GM12878 (cell line): ENCODE measurements at regions not wholly inside any gene's neighbourhood (a gene's known extent, or its start where the extent isn't known, plus 50 kb on each side); places are given as distances from the start of the nearest gene placed in this dataset.

ENCODE experiments used
- ATAC-seq: fragments of 200-7000 bp; cut with Tn5 transposase; 3 replicates; pipeline ENCODE4 v1.9.1; 2020; ENCODE audit warnings: mild to moderate bottlenecking, moderate library complexity
- BruUV-seq: library from RNA; stranded (reverse); fragments of 400-500 nt; replicated peaks from 2 replicates; lab custom pipeline; 2021; lab: Mats Ljungman, UMichigan
- CTCF ChIA-PET: fragments of 300-600 bp; sonication (Branson Sonifier 250); formaldehyde crosslinking; extraction: SDS; loops from one replicate; lab custom pipeline; 2021; ENCODE audit warnings: inconsistent platforms; lab: Yijun Ruan, JAX
- POLR2A ChIA-PET: fragments of 350-600 bp; formaldehyde crosslinking; extraction: SDS; loops from one replicate; lab custom pipeline; 2021; ENCODE audit warnings: inconsistent platforms; lab: Charles Lee
- RAD21 ChIA-PET: fragments of 300-600 bp; sonication (Branson Sonifier 250); formaldehyde crosslinking; loops from one replicate; lab custom pipeline; 2023; ENCODE audit warnings: antibody characterized with exemption; ENCODE audit not compliant: unreplicated experiment; lab: Charles Lee
- SMC1A ChIA-PET: fragments of 300-600 bp; sonication (Branson Sonifier 250); formaldehyde crosslinking; loops from one replicate; lab custom pipeline; 2023; ENCODE audit not compliant: unreplicated experiment, uncharacterized antibody; lab: Charles Lee
- DNase-seq: peaks from one replicate; pipeline ENCODE4 v3.0.0-alpha.2; 2011; ENCODE audit warnings: low read depth, low spot score
- FAIRE-seq: peaks from 3 replicates; lab custom pipeline; 2011; peaks lifted over from hg19 to GRCh38; lab: Jason Lieb, UNC
- H2AFZ ChIP-seq: 2 replicates; pipeline ENCODE4 v1.6.0; 2011; ENCODE audit warnings: low read depth, low read length, control low read depth; ENCODE audit not compliant: control insufficient read depth
- H3K27ac ChIP-seq: 2 replicates; pipeline ENCODE4 v1.5.1; 2011; ENCODE audit warnings: control low read depth; ENCODE audit not compliant: control insufficient read depth, insufficient read depth
- H3K27me3 ChIP-seq, 2 experiments: replicated peaks in 1 of 2; 2 replicates each; pipeline versions ENCODE4 v1.6.0 to v1.6.1; 2011; ENCODE audit warnings: low read length in 1 of 2; ENCODE audit not compliant: control insufficient read depth in 2 of 2, insufficient read depth in 2 of 2
- H3K36me3 ChIP-seq, 2 experiments: 2 replicates each; pipeline ENCODE4 v1.5.1; 2011; ENCODE audit warnings: low read length in 1 of 2; ENCODE audit not compliant: control insufficient read depth in 2 of 2, insufficient read depth in 2 of 2
- H3K4me1 ChIP-seq: 2 replicates; pipeline ENCODE4 v1.6.1; 2011; ENCODE audit warnings: mild to moderate bottlenecking, low read length, moderate library complexity, mixed read lengths; ENCODE audit not compliant: control insufficient read depth, insufficient read depth
- H3K4me2 ChIP-seq: 2 replicates; pipeline ENCODE4 v1.6.0; 2011; ENCODE audit warnings: control low read depth; ENCODE audit not compliant: control insufficient read depth, insufficient read depth
- H3K4me3 ChIP-seq: fragments of 200-600 bp; sonication (generic); 2 replicates; pipeline ENCODE4 v1.5.1; 2016
- H3K79me2 ChIP-seq: 2 replicates; pipeline ENCODE4 v1.6.0; 2011; ENCODE audit warnings: low read length; ENCODE audit not compliant: control insufficient read depth, insufficient read depth
- H3K9ac ChIP-seq: 2 replicates; pipeline ENCODE4 v1.8.0; 2011; ENCODE audit warnings: low read length, control low read depth, mixed read lengths; ENCODE audit not compliant: control insufficient read depth, insufficient read depth
- H3K9me3 ChIP-seq: replicated peaks from 3 replicates; pipeline ENCODE4 v1.5.1; 2011; ENCODE audit warnings: mild to moderate bottlenecking, low read length; ENCODE audit not compliant: control insufficient read depth, insufficient read depth
- H4K20me1 ChIP-seq: 2 replicates; pipeline ENCODE4 v1.6.0; 2011; ENCODE audit not compliant: control insufficient read depth, insufficient read depth
- FOS ChIP-seq: IDR thresholded peaks from 3 replicates; pipeline ENCODE4 v1.6.1; 2011; ENCODE audit warnings: borderline replicate concordance; ENCODE audit not compliant: insufficient read length; ENCODE audit errors: extremely low read depth
- HCFC1 ChIP-seq: fragments of 150-350 bp; IDR thresholded peaks from 2 replicates; pipeline ENCODE4 v1.6.1; 2014; ENCODE audit warnings: low read length
- IRF4 ChIP-seq: IDR thresholded peaks from 2 replicates; pipeline ENCODE4 v1.6.1; 2011; ENCODE audit warnings: low read depth, low read length
- WGBS: methylation state at CpG from one replicate; pipeline ENCODE4 v1.1.6; 2016; ENCODE audit warnings: low lambda C conversion rate; ENCODE audit not compliant: insufficient replicate concordance, insufficient coverage; ENCODE audit errors: missing lambda C conversion rate; 5-methylcytosine and 5-hydroxymethylcytosine counted together
- in situ Hi-C: fragments of 300-500 bp; cut with MboI; formaldehyde crosslinking; loops from 9 replicates; pipeline ENCODE4 v1.14.3; 2018; ENCODE audit warnings: mixed read lengths
- intact Hi-C: fragments of 100-400 bp; cut with micrococcal nuclease; formaldehyde crosslinking; loops from one replicate; pipeline ENCODE4 v1.14.2; 2022; ENCODE audit not compliant: unreplicated experiment
- TF ChIP-seq, protein P1 (sequence below): fragments of 450-650 bp; IDR thresholded peaks from 2 replicates; pipeline ENCODE4 v1.6.1; 2016; ENCODE audit warnings: mild to moderate bottlenecking
- TF ChIP-seq, protein P2 (sequence below): fragments of 450-650 bp; IDR thresholded peaks from 2 replicates; pipeline ENCODE4 v1.6.1; 2017; ENCODE audit warnings: antibody characterized with exemption, mild to moderate bottlenecking, moderate library complexity
- TF ChIP-seq, protein P3 (sequence below): IDR thresholded peaks from 2 replicates; pipeline ENCODE4 v1.6.1; 2011; ENCODE audit warnings: mild to moderate bottlenecking, low read depth, low read length, moderate library complexity; ENCODE audit not compliant: insufficient replicate concordance

DNA sequence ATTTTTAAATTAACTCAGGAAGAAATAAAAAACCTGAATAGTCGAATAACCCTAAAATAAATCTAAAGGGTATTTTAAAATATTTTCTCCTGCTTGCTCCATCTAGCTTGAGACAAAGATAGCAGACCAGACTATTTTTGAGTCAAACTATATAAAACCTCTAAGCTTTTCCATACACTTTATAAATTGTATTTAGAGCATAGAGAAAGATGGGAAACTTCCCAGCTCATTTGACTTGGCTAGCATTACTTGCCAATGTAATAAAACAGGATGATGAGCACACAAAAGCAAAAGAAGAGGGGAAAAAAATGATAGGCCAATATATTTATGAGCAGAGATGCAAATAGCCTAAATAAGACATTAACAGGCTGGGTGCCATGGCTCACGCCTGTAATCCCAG is 117.1 kb downstream of the ANAPC4 start:
- RAD21 ChIA-PET = no interaction called here
- H3K9me3 ChIP-seq = no peaks in the 10 kb centered on the region
- 38% methylated on average over 2 of the region's 2 CpGs for WGBS
- H3K36me3 ChIP-seq = no peaks in the 10 kb centered on the region
- no peak for DNase-seq
- SMC1A ChIA-PET = no interaction called here
- no peak overlapping the region for H3K4me3 ChIP-seq
- H3K27ac ChIP-seq = no peak overlapping the region
- H2AFZ ChIP-seq = no peak overlapping the region
- ATAC-seq = no peak
- no peak for FAIRE-seq
- TF ChIP-seq, protein P1, sequence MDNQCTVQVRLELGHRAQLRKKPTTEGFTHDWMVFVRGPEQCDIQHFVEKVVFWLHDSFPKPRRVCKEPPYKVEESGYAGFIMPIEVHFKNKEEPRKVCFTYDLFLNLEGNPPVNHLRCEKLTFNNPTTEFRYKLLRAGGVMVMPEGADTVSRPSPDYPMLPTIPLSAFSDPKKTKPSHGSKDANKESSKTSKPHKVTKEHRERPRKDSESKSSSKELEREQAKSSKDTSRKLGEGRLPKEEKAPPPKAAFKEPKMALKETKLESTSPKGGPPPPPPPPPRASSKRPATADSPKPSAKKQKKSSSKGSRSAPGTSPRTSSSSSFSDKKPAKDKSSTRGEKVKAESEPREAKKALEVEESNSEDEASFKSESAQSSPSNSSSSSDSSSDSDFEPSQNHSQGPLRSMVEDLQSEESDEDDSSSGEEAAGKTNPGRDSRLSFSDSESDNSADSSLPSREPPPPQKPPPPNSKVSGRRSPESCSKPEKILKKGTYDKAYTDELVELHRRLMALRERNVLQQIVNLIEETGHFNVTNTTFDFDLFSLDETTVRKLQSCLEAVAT = no peak
- TF ChIP-seq FOS = no peak
- no peak for TF ChIP-seq HCFC1
- TF ChIP-seq, protein P2, sequence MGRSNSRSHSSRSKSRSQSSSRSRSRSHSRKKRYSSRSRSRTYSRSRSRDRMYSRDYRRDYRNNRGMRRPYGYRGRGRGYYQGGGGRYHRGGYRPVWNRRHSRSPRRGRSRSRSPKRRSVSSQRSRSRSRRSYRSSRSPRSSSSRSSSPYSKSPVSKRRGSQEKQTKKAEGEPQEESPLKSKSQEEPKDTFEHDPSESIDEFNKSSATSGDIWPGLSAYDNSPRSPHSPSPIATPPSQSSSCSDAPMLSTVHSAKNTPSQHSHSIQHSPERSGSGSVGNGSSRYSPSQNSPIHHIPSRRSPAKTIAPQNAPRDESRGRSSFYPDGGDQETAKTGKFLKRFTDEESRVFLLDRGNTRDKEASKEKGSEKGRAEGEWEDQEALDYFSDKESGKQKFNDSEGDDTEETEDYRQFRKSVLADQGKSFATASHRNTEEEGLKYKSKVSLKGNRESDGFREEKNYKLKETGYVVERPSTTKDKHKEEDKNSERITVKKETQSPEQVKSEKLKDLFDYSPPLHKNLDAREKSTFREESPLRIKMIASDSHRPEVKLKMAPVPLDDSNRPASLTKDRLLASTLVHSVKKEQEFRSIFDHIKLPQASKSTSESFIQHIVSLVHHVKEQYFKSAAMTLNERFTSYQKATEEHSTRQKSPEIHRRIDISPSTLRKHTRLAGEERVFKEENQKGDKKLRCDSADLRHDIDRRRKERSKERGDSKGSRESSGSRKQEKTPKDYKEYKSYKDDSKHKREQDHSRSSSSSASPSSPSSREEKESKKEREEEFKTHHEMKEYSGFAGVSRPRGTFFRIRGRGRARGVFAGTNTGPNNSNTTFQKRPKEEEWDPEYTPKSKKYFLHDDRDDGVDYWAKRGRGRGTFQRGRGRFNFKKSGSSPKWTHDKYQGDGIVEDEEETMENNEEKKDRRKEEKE = no peak
- TF ChIP-seq, protein P3, sequence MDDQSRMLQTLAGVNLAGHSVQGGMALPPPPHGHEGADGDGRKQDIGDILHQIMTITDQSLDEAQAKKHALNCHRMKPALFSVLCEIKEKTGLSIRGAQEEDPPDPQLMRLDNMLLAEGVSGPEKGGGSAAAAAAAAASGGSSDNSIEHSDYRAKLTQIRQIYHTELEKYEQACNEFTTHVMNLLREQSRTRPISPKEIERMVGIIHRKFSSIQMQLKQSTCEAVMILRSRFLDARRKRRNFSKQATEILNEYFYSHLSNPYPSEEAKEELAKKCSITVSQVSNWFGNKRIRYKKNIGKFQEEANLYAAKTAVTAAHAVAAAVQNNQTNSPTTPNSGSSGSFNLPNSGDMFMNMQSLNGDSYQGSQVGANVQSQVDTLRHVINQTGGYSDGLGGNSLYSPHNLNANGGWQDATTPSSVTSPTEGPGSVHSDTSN = no peak
- TF ChIP-seq IRF4 = no peak
- no peak overlapping the region for H3K4me2 ChIP-seq
- in situ Hi-C loops (no loop called here), intact Hi-C loops (no loop called here)
- CTCF ChIA-PET = interaction anchor here (0.7 kb wide), 1 partner anchor 780 kb away, joined by 3 read pairs; no protein-coding TSS in a partner anchor
- H4K20me1 ChIP-seq = no peaks in the 10 kb centered on the region
- no peaks in the 10 kb centered on the region for H3K27me3 ChIP-seq
- no TSS peak for BruUV-seq
- H3K4me1 ChIP-seq = no peaks in the 10 kb centered on the region
- no peaks in the 10 kb centered on the region for H3K79me2 ChIP-seq
- POLR2A ChIA-PET = no interaction called here
- no peak overlapping the region for H3K9ac ChIP-seq
